GM06990 (cell line): ENCODE measurements at regions not wholly inside any gene's neighbourhood (a gene's known extent, or its start where the extent isn't known, plus 50 kb on each side); places are given as distances from the start of the nearest gene placed in this dataset.
A peak's percentile ranks its signal among the peaks of the same experiment; 100 is the strongest.

Source experiments
- DNase-seq: peaks from one replicate; pipeline ENCODE4 v3.0.0-alpha.2; 2011; ENCODE audit not compliant: insufficient read length; ENCODE audit errors: extremely low read depth
- H3K27me3 ChIP-seq: replicated peaks from 2 replicates; pipeline ENCODE4 v1.6.0; 2011; ENCODE audit warnings: low read length; ENCODE audit not compliant: control insufficient read depth, insufficient read depth
- H3K36me3 ChIP-seq: 2 replicates; pipeline ENCODE4 v1.5.1; 2011; ENCODE audit warnings: low read length; ENCODE audit not compliant: control insufficient read depth, insufficient read depth
- H3K4me3 ChIP-seq: replicated peaks from 2 replicates; pipeline ENCODE4 v1.5.1; 2011; ENCODE audit warnings: low read depth, mild to moderate bottlenecking, control low read depth, low read length
- CTCF ChIP-seq: IDR thresholded peaks from 2 replicates; pipeline ENCODE4 v1.5.1; 2011; ENCODE audit warnings: low read length, control low read depth, mild to moderate bottlenecking, inconsistent platforms; ENCODE audit not compliant: insufficient read depth, poor library complexity, severe bottlenecking

- Histone ChIP-seq H3K27me3 (no peaks in the 10 kb centered on the region), H3K36me3 (no peaks in the 10 kb centered on the region), H3K4me3 (no peak overlapping the region)
- no peak for TF ChIP-seq CTCF
- peak; percentile 38 for DNase-seq
These were observed 396.8 kb downstream of the NPIPA8 start for GRCh38 chr16:17939723-17940122.

GRCh38 chr16:17939122-17939536, 397.4 kb downstream of the NPIPA8 start:
- peak overlapping the region; percentile 15; the same call in 1 of the 2 replicates for H3K4me3 ChIP-seq

GRCh38 chr16:17938546-17938945, 398.0 kb downstream of the NPIPA8 start:
- Histone ChIP-seq H3K4me3 (no peak overlapping the region), H3K36me3 (no peaks in the 10 kb centered on the region), H3K27me3 (no peaks in the 10 kb centered on the region)
- TF ChIP-seq CTCF = no peak
- DNase-seq = no peak

More at GRCh38 chr16:17939122-17939536, 397.4 kb downstream of the NPIPA8 start:
- Histone ChIP-seq H3K27me3 (no peaks in the 10 kb centered on the region), H3K36me3 (no peaks in the 10 kb centered on the region)
- TF ChIP-seq CTCF = no peak
- DNase-seq = peak; percentile 36

- no peak for TF ChIP-seq CTCF
- Histone ChIP-seq H3K27me3 (no peaks in the 10 kb centered on the region), H3K36me3 (no peaks in the 10 kb centered on the region), H3K4me3 (no peak overlapping the region)
- DNase-seq = no peak
These were observed 399.7 kb downstream of the NPIPA8 start for GRCh38 chr16:17936766-17937402.

GRCh38 chr16:17930280-17930679, 406.3 kb downstream of the NPIPA8 start:
- Histone ChIP-seq H3K27me3 (no peaks in the 10 kb centered on the region), H3K36me3 (no peaks in the 10 kb centered on the region), H3K4me3 (no peak overlapping the region)
- no peak for TF ChIP-seq CTCF
- no peak for DNase-seq
